MM.1S (cell line): ENCODE measurements at regions not wholly inside any gene's neighbourhood (a gene's known extent, or its start where the extent isn't known, plus 50 kb on each side); places are given as distances from the start of the nearest gene placed in this dataset.

ENCODE experiments used
- DNase-seq: peaks from one replicate; pipeline ENCODE4 v3.0.0-alpha.2; 2015
- H2AFZ ChIP-seq: fragments of 300-600 bp; sonication (generic); 2 replicates; pipeline ENCODE4 v1.6.0; 2016; ENCODE audit warnings: antibody characterized with exemption, low read length
- H3F3A ChIP-seq: fragments of 300-600 bp; sonication (generic); 2 replicates; pipeline ENCODE4 v1.6.1; 2016; ENCODE audit warnings: mild to moderate bottlenecking, antibody characterized with exemption, low read length, moderate library complexity, mixed read lengths; ENCODE audit not compliant: insufficient read depth
- H3K27ac ChIP-seq: fragments of 300-600 bp; sonication (generic); 2 replicates; pipeline ENCODE4 v1.5.1; 2016; ENCODE audit warnings: mild to moderate bottlenecking, low read length
- H3K27me3 ChIP-seq: fragments of 300-600 bp; sonication (generic); replicated peaks from 2 replicates; pipeline ENCODE4 v1.6.0; 2016; ENCODE audit warnings: low read length; ENCODE audit not compliant: insufficient read depth
- H3K36me3 ChIP-seq: fragments of 300-600 bp; sonication (generic); replicated peaks from 2 replicates; pipeline ENCODE4 v1.6.1; 2016; ENCODE audit warnings: mild to moderate bottlenecking, low read length, mixed read lengths; ENCODE audit not compliant: insufficient read depth
- H3K4me1 ChIP-seq: fragments of 300-600 bp; sonication (generic); 2 replicates; pipeline ENCODE4 v1.6.1; 2016; ENCODE audit warnings: low read length, mixed read lengths
- H3K4me2 ChIP-seq: fragments of 300-600 bp; sonication (generic); 2 replicates; pipeline ENCODE4 v1.6.0; 2016; ENCODE audit warnings: low read depth, low read length
- H3K4me3 ChIP-seq: fragments of 300-600 bp; sonication (generic); 2 replicates; pipeline ENCODE4 v1.5.1; 2016; ENCODE audit warnings: low read length, mixed read lengths
- H3K79me2 ChIP-seq: fragments of 300-600 bp; sonication (generic); 2 replicates; pipeline ENCODE4 v1.6.1; 2016; ENCODE audit warnings: mixed run types, low read length, mixed read lengths
- H3K9ac ChIP-seq: fragments of 300-600 bp; sonication (generic); 2 replicates; pipeline ENCODE4 v1.6.1; 2016; ENCODE audit warnings: low read length, mixed read lengths
- H3K9me2 ChIP-seq: fragments of 300-600 bp; sonication (generic); replicated peaks from 2 replicates; pipeline ENCODE4 v1.6.1; 2016; ENCODE audit warnings: mild to moderate bottlenecking, low read length, mixed read lengths; ENCODE audit not compliant: insufficient read depth
- H3K9me3 ChIP-seq: fragments of 300-600 bp; sonication (generic); replicated peaks from 2 replicates; pipeline ENCODE4 v1.6.1; 2016; ENCODE audit warnings: mild to moderate bottlenecking, low read length, mixed read lengths; ENCODE audit not compliant: insufficient read depth
- H4K20me1 ChIP-seq: fragments of 300-600 bp; sonication (generic); 2 replicates; pipeline ENCODE4 v1.6.1; 2016; ENCODE audit warnings: mild to moderate bottlenecking, low read length, moderate library complexity, mixed read lengths; ENCODE audit not compliant: insufficient read depth
- CTCF ChIP-seq: fragments of 300-600 bp; sonication (generic); IDR thresholded peaks from 2 replicates; pipeline ENCODE4 v1.5.1; 2016; ENCODE audit warnings: antibody characterized with exemption, low read length, mixed read lengths
- EZH2 ChIP-seq: fragments of 300-600 bp; sonication (generic); optimal IDR thresholded peaks from 2 replicates; pipeline ENCODE3; 2017; ENCODE audit warnings: low read depth, mild to moderate bottlenecking, antibody characterized with exemption, low read length, mixed read lengths
- EZH2phosphoT487 ChIP-seq: fragments of 300-600 bp; sonication (generic); IDR thresholded peaks from 2 replicates; pipeline ENCODE4 v1.6.1; 2018; ENCODE audit warnings: antibody characterized with exemption, low read length

DNA sequence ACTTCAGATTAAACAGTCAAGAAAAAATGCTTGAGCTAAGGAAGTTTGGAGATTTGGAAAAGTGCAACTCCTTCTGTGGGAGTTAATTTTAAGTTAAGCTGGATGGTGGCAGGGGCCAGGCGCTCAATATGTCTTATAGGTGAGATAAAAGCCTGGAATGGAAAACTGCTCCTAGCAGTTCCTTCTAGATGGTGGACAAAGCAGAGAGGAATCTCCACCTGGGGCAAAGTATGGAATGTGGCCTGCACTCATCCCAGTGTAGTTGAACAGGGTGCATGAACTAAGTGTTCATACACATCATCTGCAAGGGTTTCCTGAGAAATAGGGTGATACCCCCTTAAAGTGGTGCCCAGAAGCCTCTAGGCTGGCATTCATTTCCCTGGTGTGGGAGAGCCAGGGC lies 227.1 kb downstream of the FGF13 start:
- Histone ChIP-seq H3K27me3 (no peaks in the 10 kb centered on the region), H4K20me1 (no peaks in the 10 kb centered on the region)

GRCh38 chrX:138481649-138482048 lies 229.9 kb downstream of the FGF13 start:
- Histone ChIP-seq H3K36me3 (no peaks in the 10 kb centered on the region), H3K27ac (no peak overlapping the region), H3F3A (no peaks in the 10 kb centered on the region), H3K9me3 (no peaks in the 10 kb centered on the region), H3K4me1 (no peaks in the 10 kb centered on the region), H3K27me3 (no peaks in the 10 kb centered on the region), H2AFZ (no peak overlapping the region), H3K9ac (no peak overlapping the region), H3K4me3 (no peak overlapping the region), H3K4me2 (no peak overlapping the region), H4K20me1 (no peaks in the 10 kb centered on the region), H3K9me2 (no peaks in the 10 kb centered on the region), H3K79me2 (no peaks in the 10 kb centered on the region)
- no peak for TF ChIP-seq CTCF
- no peak for TF ChIP-seq EZH2phosphoT487
- no peak for TF ChIP-seq EZH2
- DNase-seq = no peak

More for the DNA sequence above, 227.1 kb downstream of the FGF13 start:
- H3K4me2 ChIP-seq = no peak overlapping the region
- TF ChIP-seq EZH2phosphoT487 = no peak
- TF ChIP-seq CTCF = no peak
- TF ChIP-seq EZH2 = no peak
- no peak overlapping the region for H3K27ac ChIP-seq
- H3K9me3 ChIP-seq = no peaks in the 10 kb centered on the region
- H3F3A ChIP-seq = no peaks in the 10 kb centered on the region
- H3K36me3 ChIP-seq = no peaks in the 10 kb centered on the region
- no peaks in the 10 kb centered on the region for H3K79me2 ChIP-seq
- H2AFZ ChIP-seq = no peak overlapping the region
- DNase-seq = no peak
- no peak overlapping the region for H3K4me3 ChIP-seq
- no peaks in the 10 kb centered on the region for H3K9me2 ChIP-seq
- H3K4me1 ChIP-seq = no peaks in the 10 kb centered on the region
- no peak overlapping the region for H3K9ac ChIP-seq

- DNase-seq = no peak
- TF ChIP-seq EZH2phosphoT487 = no peak
- TF ChIP-seq CTCF = no peak
- no peak for TF ChIP-seq EZH2
- no peaks in the 10 kb centered on the region for H3K4me1 ChIP-seq
- no peaks in the 10 kb centered on the region for H3K79me2 ChIP-seq
- no peaks in the 10 kb centered on the region for H3F3A ChIP-seq
- H3K27me3 ChIP-seq = no peaks in the 10 kb centered on the region
- H3K4me2 ChIP-seq = no peak overlapping the region
- H3K36me3 ChIP-seq = no peaks in the 10 kb centered on the region
- no peak overlapping the region for H3K27ac ChIP-seq
- H4K20me1 ChIP-seq = no peaks in the 10 kb centered on the region
- no peak overlapping the region for H2AFZ ChIP-seq
- H3K4me3 ChIP-seq = no peak overlapping the region
- H3K9ac ChIP-seq = no peak overlapping the region
- H3K9me2 ChIP-seq = no peaks in the 10 kb centered on the region
- no peaks in the 10 kb centered on the region for H3K9me3 ChIP-seq
These were observed 248.0 kb downstream of the FGF13 start for GRCh38 chrX:138463476-138463875.
